SK-N-MC (cell line): ENCODE measurements at regions not wholly inside any gene's neighbourhood (a gene's known extent, or its start where the extent isn't known, plus 50 kb on each side); places are given as distances from the start of the nearest gene placed in this dataset.

Experiments used
- DNase-seq: peaks from one replicate; pipeline ENCODE4 v3.0.0-alpha.2; 2011; ENCODE audit warnings: low read depth, low spot score
- H3K27ac ChIP-seq: fragments of 200-600 bp; sonication (generic); 2 replicates; pipeline ENCODE4 v1.5.1; 2016; ENCODE audit warnings: mixed run types
- H3K36me3 ChIP-seq: fragments of 200-600 bp; sonication (generic); 2 replicates; pipeline ENCODE4 v1.6.1; 2017; ENCODE audit warnings: antibody characterized with exemption, low read length, mixed read lengths; ENCODE audit not compliant: insufficient read depth
- H3K4me3 ChIP-seq: fragments of 200-600 bp; sonication (generic); 2 replicates; pipeline ENCODE4 v1.5.1; 2016
- H3K9ac ChIP-seq: fragments of 200-600 bp; sonication (generic); 2 replicates; pipeline ENCODE4 v1.8.0; 2017; ENCODE audit warnings: mixed run types, mixed read lengths; ENCODE audit not compliant: insufficient read length
- H3K9me3 ChIP-seq: fragments of 200-600 bp; sonication (generic); 2 replicates; pipeline ENCODE4 v1.6.1; 2017; ENCODE audit warnings: low read depth, mild to moderate bottlenecking, antibody characterized with exemption, low read length, moderate library complexity, mixed read lengths
- EZH2 ChIP-seq: fragments of 200-600 bp; sonication (generic); IDR thresholded peaks from one replicate; pipeline ENCODE4 v1.6.1; 2017; ENCODE audit warnings: antibody characterized with exemption
- FOXP2 ChIP-seq: optimal IDR thresholded peaks from 2 replicates; pipeline ENCODE3; 2011; ENCODE audit warnings: mild to moderate bottlenecking, moderate library complexity; ENCODE audit not compliant: insufficient read depth; ENCODE audit errors: extremely low read length, control extremely low read depth
- POLR2AphosphoS5 ChIP-seq: IDR thresholded peaks from 2 replicates; pipeline ENCODE4 v1.6.1; 2012; ENCODE audit warnings: mild to moderate bottlenecking, low read depth, low read length, borderline replicate concordance

DNA sequence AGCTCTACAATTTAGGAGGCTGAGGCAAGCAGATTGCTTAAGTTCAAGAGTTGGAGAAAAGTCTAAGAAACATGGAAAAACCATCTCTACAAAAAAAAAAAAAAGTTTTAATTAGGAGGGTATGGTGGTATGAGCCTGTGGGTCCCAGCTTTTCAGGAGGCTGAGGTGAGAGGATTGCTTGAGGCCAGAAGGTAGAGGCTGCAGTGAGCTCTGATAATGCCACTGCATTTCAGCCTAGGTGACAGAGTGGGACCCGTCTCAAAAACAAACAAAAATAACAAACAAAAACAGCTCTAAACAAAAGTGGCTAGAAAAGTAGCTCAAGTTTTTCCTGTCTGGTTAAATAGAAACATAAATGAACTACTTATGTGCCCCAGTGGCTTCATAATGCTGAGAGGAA is 2133.6 kb upstream of the DEFB115 start:
- H3K9me3 ChIP-seq = no peaks in the 10 kb centered on the region

More for the DNA sequence above, 2133.6 kb upstream of the DEFB115 start:
- Histone ChIP-seq H3K9ac (no peak overlapping the region), H3K36me3 (no peaks in the 10 kb centered on the region), H3K27ac (no peak overlapping the region), H3K4me3 (no peak overlapping the region)
- no peak for DNase-seq
- TF ChIP-seq EZH2 = no peak
- no peak for TF ChIP-seq POLR2AphosphoS5
- no peak for TF ChIP-seq FOXP2
